HCT116 (cell line): ENCODE measurements at regions not wholly inside any gene's neighbourhood (a gene's known extent, or its start where the extent isn't known, plus 50 kb on each side); places are given as distances from the start of the nearest gene placed in this dataset.

Experiments
- ATAC-seq: fragments of 200-7000 bp; cut with Tn5 transposase; 2 replicates; pipeline ENCODE4 v1.9.1; 2020; ENCODE audit warnings: mild to moderate bottlenecking, moderate library complexity
- BruUV-seq: library from RNA; stranded (reverse); fragments of 400-500 nt; replicated peaks from 2 replicates; lab custom pipeline; 2021; lab: Mats Ljungman, UMichigan
- CTCF ChIA-PET: fragments of 300-600 bp; sonication (Branson Sonifier 250); formaldehyde crosslinking; loops from one replicate; lab custom pipeline; 2021; ENCODE audit warnings: antibody characterized with exemption; lab: Charles Lee
- POLR2A ChIA-PET: fragments of 300-600, 350-600 bp; sonication (Branson Sonifier 250); formaldehyde crosslinking; loops from one replicate; lab custom pipeline; 2021; ENCODE audit warnings: antibody characterized with exemption; lab: Charles Lee
- RAD21 ChIA-PET, 2 experiments: fragments of 300-600 bp; sonication (Branson Sonifier 250); formaldehyde crosslinking; loops; one replicate each; lab custom pipeline; 2023; ENCODE audit warnings: low total read pairs in 2 of 2; ENCODE audit not compliant: uncharacterized antibody in 2 of 2, unreplicated experiment in 2 of 2, low non-redundant PET in 1 of 2; lab: Charles Lee
- DNase-seq: peaks from one replicate; pipeline ENCODE4 v3.0.0-alpha.2; 2010; ENCODE audit warnings: low read depth, low spot score
- H2AFZ ChIP-seq: fragments of 200-600 bp; shearing (Covaris generic), sonication (generic); 2 replicates; pipeline ENCODE4 v1.6.1; 2017; ENCODE audit warnings: low read depth, mixed run types, mixed read lengths, antibody characterized with exemption, low read length; ENCODE audit not compliant: poor library complexity, severe bottlenecking
- H3K27ac ChIP-seq: 2 replicates; pipeline ENCODE4 v1.5.1; 2012; ENCODE audit warnings: low read depth, low read length
- H3K27me3 ChIP-seq: fragments of 200-600 bp; sonication (generic); 2 replicates; pipeline ENCODE4 v1.6.1; 2016; ENCODE audit warnings: mixed run types, low read length, mixed read lengths; ENCODE audit not compliant: insufficient read depth
- H3K36me3 ChIP-seq, 2 experiments: fragments of 200-500 bp in 1 of 2; fragments of 200-600 bp in 1 of 2; sonication (Bioruptor generic) in 1 of 2; sonication (generic) in 1 of 2; 2 replicates each; pipeline versions ENCODE4 v1.5.1 to v1.6.1; 2014 to 2016; ENCODE audit warnings: low read length in 2 of 2, inconsistent platforms in 1 of 2, mixed read lengths in 1 of 2, mixed run types in 1 of 2; ENCODE audit not compliant: insufficient read depth in 2 of 2, control insufficient read depth in 1 of 2
- H3K4me1 ChIP-seq, 2 experiments: fragments of 200-600 bp in 1 of 2; sonication (generic) in 1 of 2; 2 replicates each; pipeline versions ENCODE4 v1.5.1 to v1.6.1; 2012 to 2017; ENCODE audit warnings: low read length in 2 of 2, inconsistent platforms in 1 of 2, mild to moderate bottlenecking in 1 of 2, mixed read lengths in 1 of 2, mixed run types in 1 of 2, moderate library complexity in 1 of 2; ENCODE audit not compliant: insufficient read depth in 2 of 2, control insufficient read depth in 1 of 2
- H3K4me2 ChIP-seq: fragments of 200-600 bp; sonication (generic); 2 replicates; pipeline ENCODE4 v1.6.1; 2017; ENCODE audit warnings: mixed run types, low read length, mixed read lengths
- H3K4me3 ChIP-seq, 2 experiments: fragments of 200-600 bp in 1 of 2; sonication (generic) in 1 of 2; replicated peaks in 1 of 2; 2 replicates each; pipeline ENCODE4 v1.5.1; 2011 to 2016; ENCODE audit warnings: low read length in 2 of 2, control low read depth in 1 of 2, low read depth in 1 of 2, mild to moderate bottlenecking in 1 of 2, mixed read lengths in 1 of 2, mixed run types in 1 of 2
- H3K79me2 ChIP-seq: fragments of 200-600 bp; sonication (generic); 2 replicates; pipeline ENCODE4 v1.6.1; 2017; ENCODE audit warnings: mild to moderate bottlenecking, mixed run types, low read length, moderate library complexity, mixed read lengths; ENCODE audit not compliant: insufficient read depth
- H3K9ac ChIP-seq: fragments of 200-600 bp; sonication (generic); 2 replicates; pipeline ENCODE4 v1.6.1; 2016; ENCODE audit warnings: low read length, mixed read lengths
- H3K9me2 ChIP-seq: fragments of 200-600 bp; sonication (generic), shearing (Covaris generic); 2 replicates; pipeline ENCODE4 v1.6.1; 2017; ENCODE audit warnings: mixed run types, mild to moderate bottlenecking, moderate library complexity; ENCODE audit not compliant: insufficient read depth
- H3K9me3 ChIP-seq, 2 experiments: fragments of 200-500 bp in 1 of 2; fragments of 200-600 bp in 1 of 2; sonication (Bioruptor generic) in 1 of 2; sonication (generic) in 1 of 2; 2 replicates each; pipeline ENCODE4 v1.6.1; 2014 to 2017; ENCODE audit warnings: low read length in 2 of 2, mixed read lengths in 2 of 2, inconsistent platforms in 1 of 2, low read depth in 1 of 2, mild to moderate bottlenecking in 1 of 2, mixed run types in 1 of 2, moderate library complexity in 1 of 2; ENCODE audit not compliant: control insufficient read depth in 1 of 2, insufficient read depth in 1 of 2
- H4K20me1 ChIP-seq: fragments of 200-600 bp; sonication (generic), shearing (Covaris generic); 2 replicates; pipeline ENCODE4 v1.6.1; 2017; ENCODE audit warnings: mixed run types, mild to moderate bottlenecking, moderate library complexity; ENCODE audit not compliant: insufficient read depth
- CBX3 ChIP-seq: IDR thresholded peaks from 2 replicates; pipeline ENCODE4 v1.6.1; 2012; ENCODE audit warnings: low read depth
- CEBPB ChIP-seq: IDR thresholded peaks from 2 replicates; pipeline ENCODE4 v1.6.1; 2012; ENCODE audit warnings: low read depth
- ELF1 ChIP-seq: IDR thresholded peaks from 2 replicates; pipeline ENCODE4 v1.6.1; 2012; ENCODE audit warnings: low read depth, borderline replicate concordance
- EZH2 ChIP-seq: fragments of 200-600 bp; sonication (generic); IDR thresholded peaks from 2 replicates; pipeline ENCODE4 v1.6.1; 2017; ENCODE audit warnings: antibody characterized with exemption, mixed run types
- FOSL1 ChIP-seq: IDR thresholded peaks from 2 replicates; pipeline ENCODE4 v1.6.1; 2012; ENCODE audit warnings: low read depth
- JUND ChIP-seq: IDR thresholded peaks from 2 replicates; pipeline ENCODE4 v1.6.1; 2012
- POLR2A ChIP-seq: IDR thresholded peaks from 2 replicates; pipeline ENCODE4 v1.7.0; 2011; ENCODE audit warnings: borderline replicate concordance; ENCODE audit not compliant: insufficient read depth, insufficient read length; ENCODE audit errors: extremely low read depth
- POLR2AphosphoS5 ChIP-seq: IDR thresholded peaks from 2 replicates; pipeline ENCODE4 v1.6.1; 2011; ENCODE audit warnings: mild to moderate bottlenecking, low read depth, low read length, moderate library complexity
- RAD21 ChIP-seq: IDR thresholded peaks from 2 replicates; pipeline ENCODE4 v1.6.1; 2012; ENCODE audit warnings: low read depth, mild to moderate bottlenecking
- SP1 ChIP-seq: IDR thresholded peaks from 2 replicates; pipeline ENCODE4 v1.6.1; 2012; ENCODE audit warnings: low read depth
- TCF7L2 ChIP-seq: IDR thresholded peaks from 2 replicates; pipeline ENCODE4 v1.7.0; 2011; ENCODE audit warnings: borderline replicate concordance, inconsistent platforms; ENCODE audit not compliant: insufficient read depth, insufficient read length; ENCODE audit errors: extremely low read depth
- YY1 ChIP-seq: IDR thresholded peaks from 2 replicates; pipeline ENCODE4 v1.6.1; 2011; ENCODE audit warnings: low read length, low read depth, moderate library complexity, mild to moderate bottlenecking; ENCODE audit not compliant: insufficient replicate concordance; ENCODE audit errors: extremely low read depth
- intact Hi-C: fragments of 100-400 bp; cut with micrococcal nuclease; formaldehyde crosslinking; loops from 2 replicates; pipeline ENCODE4 v1.10.0; 2022
- TF ChIP-seq, protein P1 (sequence below): IDR thresholded peaks from 2 replicates; pipeline ENCODE4 v1.6.1; 2011; ENCODE audit warnings: mild to moderate bottlenecking, low read length, moderate library complexity; ENCODE audit not compliant: insufficient replicate concordance; ENCODE audit errors: extremely low read depth
- TF ChIP-seq, protein P2 (sequence below): IDR thresholded peaks from 2 replicates; pipeline ENCODE4 v1.6.1; 2012; ENCODE audit warnings: low read depth
- TF ChIP-seq, protein P3 (sequence below): IDR thresholded peaks from 2 replicates; pipeline ENCODE4 v1.6.1; 2012

DNA sequence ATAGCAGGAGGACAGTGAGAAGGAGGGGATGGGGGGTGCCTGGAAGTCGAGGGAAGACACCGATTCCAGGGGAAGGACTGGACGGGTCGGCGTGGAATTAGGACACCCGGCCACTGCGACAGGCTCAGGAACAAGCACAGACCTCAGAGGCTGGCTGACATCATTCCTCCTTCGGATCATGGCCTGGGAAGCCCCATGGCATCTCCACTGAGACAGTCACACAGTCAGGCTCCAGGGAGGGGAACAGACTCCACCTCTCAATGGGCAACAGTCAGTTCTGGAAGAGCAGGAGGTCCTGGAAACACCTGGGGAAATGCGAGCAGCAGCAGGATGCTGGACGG, 67.9 kb upstream of the FBRSL1 start (continued):
- TF ChIP-seq CBX3 = no peak
- TF ChIP-seq POLR2AphosphoS5 = no peak
- TF ChIP-seq FOSL1 = no peak
- no peak for TF ChIP-seq JUND

DNA sequence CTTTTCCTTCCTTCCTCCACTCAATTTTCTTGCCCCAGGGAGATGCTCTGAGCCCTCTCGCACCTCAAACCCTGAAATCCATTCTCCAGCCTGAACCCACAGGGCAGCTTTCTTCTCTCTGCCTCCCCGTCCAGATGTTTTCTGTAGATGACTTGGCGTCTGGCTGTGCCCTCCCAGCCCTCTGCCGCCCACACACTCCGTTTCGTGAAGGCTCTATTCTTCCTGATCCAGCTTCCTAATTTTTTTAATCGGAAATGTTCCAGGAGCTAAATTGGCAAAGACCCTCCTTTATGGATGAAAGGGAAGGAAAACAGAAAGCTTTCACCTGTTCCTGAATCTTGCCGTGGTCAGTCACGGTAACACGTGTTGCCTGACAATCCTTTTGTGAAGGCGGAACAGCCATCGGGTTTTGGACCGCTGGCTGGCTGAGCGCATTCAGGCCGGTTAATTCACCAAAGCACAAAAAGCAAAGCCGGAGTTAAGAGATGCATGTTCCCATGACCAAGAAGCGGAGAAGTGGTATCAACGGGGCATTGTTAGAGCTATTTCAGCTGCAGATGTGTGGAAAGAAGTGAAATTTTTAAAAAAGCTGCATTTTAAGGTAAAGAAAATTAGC, 70.2 kb upstream of the FBRSL1 start:
- POLR2A ChIA-PET = no interaction called here
- H3K27ac ChIP-seq = no peak overlapping the region
- CTCF ChIA-PET = interaction anchor here (1.2 kb wide), 1 partner anchor 195 kb away, joined by 5 read pairs; no protein-coding TSS in a partner anchor
- no peaks in the 10 kb centered on the region for H3K36me3 ChIP-seq
- no peak for DNase-seq
- no peak overlapping the region for H2AFZ ChIP-seq
- no peak overlapping the region for H3K9ac ChIP-seq
- H3K9me2 ChIP-seq = no peaks in the 10 kb centered on the region
- peaks cover 0 to 2% of the 10 kb centered on the region in 2 experiments; a peak in 1 of 4 replicates for H3K9me3 ChIP-seq
- intact Hi-C loops = no loop called here
- H3K79me2 ChIP-seq = no peaks in the 10 kb centered on the region
- H4K20me1 ChIP-seq = no peaks in the 10 kb centered on the region
- H3K4me2 ChIP-seq = no peak overlapping the region
- TF ChIP-seq, protein P1, sequence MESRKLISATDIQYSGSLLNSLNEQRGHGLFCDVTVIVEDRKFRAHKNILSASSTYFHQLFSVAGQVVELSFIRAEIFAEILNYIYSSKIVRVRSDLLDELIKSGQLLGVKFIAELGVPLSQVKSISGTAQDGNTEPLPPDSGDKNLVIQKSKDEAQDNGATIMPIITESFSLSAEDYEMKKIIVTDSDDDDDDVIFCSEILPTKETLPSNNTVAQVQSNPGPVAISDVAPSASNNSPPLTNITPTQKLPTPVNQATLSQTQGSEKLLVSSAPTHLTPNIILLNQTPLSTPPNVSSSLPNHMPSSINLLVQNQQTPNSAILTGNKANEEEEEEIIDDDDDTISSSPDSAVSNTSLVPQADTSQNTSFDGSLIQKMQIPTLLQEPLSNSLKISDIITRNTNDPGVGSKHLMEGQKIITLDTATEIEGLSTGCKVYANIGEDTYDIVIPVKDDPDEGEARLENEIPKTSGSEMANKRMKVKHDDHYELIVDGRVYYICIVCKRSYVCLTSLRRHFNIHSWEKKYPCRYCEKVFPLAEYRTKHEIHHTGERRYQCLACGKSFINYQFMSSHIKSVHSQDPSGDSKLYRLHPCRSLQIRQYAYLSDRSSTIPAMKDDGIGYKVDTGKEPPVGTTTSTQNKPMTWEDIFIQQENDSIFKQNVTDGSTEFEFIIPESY = no peak
- TF ChIP-seq CEBPB (no peak), YY1 (no peak), SP1 (no peak), POLR2AphosphoS5 (no peak), EZH2 (no peak), TCF7L2 (no peak), POLR2A (no peak), ELF1 (no peak), RAD21 (no peak), CBX3 (no peak)
- TF ChIP-seq, protein P2, sequence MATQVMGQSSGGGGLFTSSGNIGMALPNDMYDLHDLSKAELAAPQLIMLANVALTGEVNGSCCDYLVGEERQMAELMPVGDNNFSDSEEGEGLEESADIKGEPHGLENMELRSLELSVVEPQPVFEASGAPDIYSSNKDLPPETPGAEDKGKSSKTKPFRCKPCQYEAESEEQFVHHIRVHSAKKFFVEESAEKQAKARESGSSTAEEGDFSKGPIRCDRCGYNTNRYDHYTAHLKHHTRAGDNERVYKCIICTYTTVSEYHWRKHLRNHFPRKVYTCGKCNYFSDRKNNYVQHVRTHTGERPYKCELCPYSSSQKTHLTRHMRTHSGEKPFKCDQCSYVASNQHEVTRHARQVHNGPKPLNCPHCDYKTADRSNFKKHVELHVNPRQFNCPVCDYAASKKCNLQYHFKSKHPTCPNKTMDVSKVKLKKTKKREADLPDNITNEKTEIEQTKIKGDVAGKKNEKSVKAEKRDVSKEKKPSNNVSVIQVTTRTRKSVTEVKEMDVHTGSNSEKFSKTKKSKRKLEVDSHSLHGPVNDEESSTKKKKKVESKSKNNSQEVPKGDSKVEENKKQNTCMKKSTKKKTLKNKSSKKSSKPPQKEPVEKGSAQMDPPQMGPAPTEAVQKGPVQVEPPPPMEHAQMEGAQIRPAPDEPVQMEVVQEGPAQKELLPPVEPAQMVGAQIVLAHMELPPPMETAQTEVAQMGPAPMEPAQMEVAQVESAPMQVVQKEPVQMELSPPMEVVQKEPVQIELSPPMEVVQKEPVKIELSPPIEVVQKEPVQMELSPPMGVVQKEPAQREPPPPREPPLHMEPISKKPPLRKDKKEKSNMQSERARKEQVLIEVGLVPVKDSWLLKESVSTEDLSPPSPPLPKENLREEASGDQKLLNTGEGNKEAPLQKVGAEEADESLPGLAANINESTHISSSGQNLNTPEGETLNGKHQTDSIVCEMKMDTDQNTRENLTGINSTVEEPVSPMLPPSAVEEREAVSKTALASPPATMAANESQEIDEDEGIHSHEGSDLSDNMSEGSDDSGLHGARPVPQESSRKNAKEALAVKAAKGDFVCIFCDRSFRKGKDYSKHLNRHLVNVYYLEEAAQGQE = no peak
- TF ChIP-seq, protein P3, sequence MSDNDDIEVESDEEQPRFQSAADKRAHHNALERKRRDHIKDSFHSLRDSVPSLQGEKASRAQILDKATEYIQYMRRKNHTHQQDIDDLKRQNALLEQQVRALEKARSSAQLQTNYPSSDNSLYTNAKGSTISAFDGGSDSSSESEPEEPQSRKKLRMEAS = no peak
- TF ChIP-seq, all 23 proteins: peak for 0
- Histone ChIP-seq H3K27me3 (peaks cover 10% of the 10 kb centered on the region; the same call in 1 of the 2 replicates), H3K4me3 (no peak overlapping the region), H3K4me1 (peaks cover 0 to 7% of the 10 kb centered on the region in 2 experiments; a peak in 2 of 4 replicates)
- no peak for ATAC-seq
- RAD21 ChIA-PET = no interaction called here
- no TSS peak for BruUV-seq
